GM23338 (cell line): ENCODE measurements at regions not wholly inside any gene's neighbourhood (a gene's known extent, or its start where the extent isn't known, plus 50 kb on each side); places are given as distances from the start of the nearest gene placed in this dataset.

ENCODE experiments used
- ATAC-seq: fragments of 200-7000 bp; cut with Tn5 transposase; 3 replicates; pipeline ENCODE4 v1.9.1; 2020
- DNase-seq: peaks from one replicate; pipeline ENCODE4 v3.0.0-alpha.2; 2015; ENCODE audit warnings: low spot score
- H2AFZ ChIP-seq: fragments of 200-600 bp; sonication (generic); 2 replicates; pipeline ENCODE4 v1.8.0; 2016; ENCODE audit warnings: antibody characterized with exemption, mild to moderate bottlenecking, moderate library complexity
- H3F3A ChIP-seq: fragments of 200-600 bp; sonication (generic); replicated peaks from 2 replicates; pipeline ENCODE4 v1.8.0; 2017; ENCODE audit warnings: antibody characterized with exemption, mixed run types, low read depth
- H3K27ac ChIP-seq: fragments of 200-600 bp; sonication (generic); 2 replicates; pipeline ENCODE4 v1.6.1; 2016; ENCODE audit warnings: low read depth
- H3K27me3 ChIP-seq: fragments of 200-600 bp; sonication (generic); 2 replicates; pipeline ENCODE4 v1.8.0; 2016; ENCODE audit warnings: mild to moderate bottlenecking, mixed run types, moderate library complexity; ENCODE audit not compliant: insufficient read depth
- H3K36me3 ChIP-seq: fragments of 200-600 bp; sonication (generic); 2 replicates; pipeline ENCODE4 v1.8.0; 2016; ENCODE audit warnings: mild to moderate bottlenecking; ENCODE audit not compliant: insufficient read depth
- H3K4me1 ChIP-seq: fragments of 200-600 bp; sonication (generic); 2 replicates; pipeline ENCODE4 v1.8.0; 2016; ENCODE audit warnings: mild to moderate bottlenecking, moderate library complexity; ENCODE audit not compliant: insufficient read depth
- H3K4me2 ChIP-seq: fragments of 200-600 bp; sonication (generic); 2 replicates; pipeline ENCODE4 v1.7.1; 2017; ENCODE audit warnings: mixed run types
- H3K4me3 ChIP-seq: fragments of 200-600 bp; sonication (generic); 2 replicates; pipeline ENCODE4 v1.6.1; 2016; ENCODE audit warnings: mixed run types
- H3K79me2 ChIP-seq: fragments of 200-600 bp; sonication (generic); replicated peaks from 2 replicates; pipeline ENCODE4 v1.8.0; 2017; ENCODE audit warnings: mild to moderate bottlenecking; ENCODE audit not compliant: insufficient read depth
- H3K9me2 ChIP-seq: fragments of 200-600 bp; sonication (generic); 2 replicates; pipeline ENCODE4 v1.8.0; 2017; ENCODE audit not compliant: insufficient read depth
- H4K20me1 ChIP-seq: fragments of 200-600 bp; sonication (generic); replicated peaks from 2 replicates; pipeline ENCODE4 v1.8.0; 2017; ENCODE audit warnings: mild to moderate bottlenecking; ENCODE audit not compliant: insufficient read depth
- H3K27ac Mint-ChIP-seq: 2 replicates; pipeline ENCODE4 v1.8.0; 2020; ENCODE audit warnings: inconsistent platforms, mild to moderate bottlenecking, moderate library complexity, mixed read lengths
- H3K27me3 Mint-ChIP-seq: 3 replicates; pipeline ENCODE4 v1.8.0; 2022; ENCODE audit warnings: low read depth, mild to moderate bottlenecking, moderate library complexity, mixed read lengths, inconsistent platforms; ENCODE audit not compliant: insufficient read depth, poor library complexity
- H3K36me3 Mint-ChIP-seq: 3 replicates; pipeline ENCODE4 v1.8.0; 2021; ENCODE audit warnings: low read depth, mild to moderate bottlenecking, inconsistent platforms, moderate library complexity, mixed read lengths
- H3K4me1 Mint-ChIP-seq: 3 replicates; pipeline ENCODE4 v1.8.0; 2020; ENCODE audit warnings: mild to moderate bottlenecking, inconsistent platforms, mixed read lengths
- H3K4me3 Mint-ChIP-seq: 3 replicates; pipeline ENCODE4 v1.8.0; 2021; ENCODE audit warnings: moderate library complexity, mild to moderate bottlenecking, inconsistent platforms, mixed read lengths
- H3K9me3 Mint-ChIP-seq: 3 replicates; pipeline ENCODE4 v1.8.0; 2020; ENCODE audit warnings: moderate library complexity, mild to moderate bottlenecking, inconsistent platforms, mixed read lengths
- CREB1 ChIP-seq: fragments of 250-450 bp; sonication (Bioruptor Pico); IDR thresholded peaks from 2 replicates; pipeline ENCODE4 v1.5.0; 2020; ENCODE audit warnings: low read depth, mild to moderate bottlenecking, moderate library complexity
- CTCF ChIP-seq, 2 experiments: fragments of 200-600 bp in 1 of 2; sonication (generic) in 1 of 2; conservative IDR thresholded peaks; 2 replicates each; pipeline versions ENCODE4 v1.5.1 to v1.6.1; 2016 to 2017; ENCODE audit warnings: antibody characterized with exemption in 2 of 2, low read depth in 2 of 2, mild to moderate bottlenecking in 2 of 2, moderate library complexity in 1 of 2
- ETS1 ChIP-seq: IDR thresholded peaks from 2 replicates; pipeline ENCODE4 v1.6.1; 2016; ENCODE audit warnings: antibody characterized with exemption
- EZH2 ChIP-seq: fragments of 200-600 bp; sonication (generic); IDR thresholded peaks from one replicate; pipeline ENCODE4 v1.8.0; 2017; ENCODE audit warnings: antibody characterized with exemption, mild to moderate bottlenecking, low read depth; ENCODE audit not compliant: unreplicated experiment
- EZH2phosphoT487 ChIP-seq: fragments of 200-600 bp; sonication (generic); IDR thresholded peaks from one replicate; pipeline ENCODE4 v1.8.1; 2018; ENCODE audit warnings: antibody characterized with exemption; ENCODE audit not compliant: unreplicated experiment
- JUNB ChIP-seq: IDR thresholded peaks from one replicate; pipeline ENCODE4 v1.6.1; 2016; ENCODE audit warnings: antibody characterized with exemption; ENCODE audit not compliant: unreplicated experiment
- NANOG ChIP-seq: IDR thresholded peaks from 2 replicates; pipeline ENCODE4 v1.6.1; 2016; ENCODE audit warnings: antibody characterized with exemption, borderline replicate concordance
- POLR2AphosphoS5 ChIP-seq: IDR thresholded peaks from 2 replicates; pipeline ENCODE4 v1.6.1; 2016; ENCODE audit warnings: antibody characterized with exemption, low read depth
- REST ChIP-seq: IDR thresholded peaks from one replicate; pipeline ENCODE4 v1.6.1; 2018; ENCODE audit warnings: antibody characterized with exemption; ENCODE audit not compliant: unreplicated experiment
- STAT1 ChIP-seq: IDR thresholded peaks from one replicate; pipeline ENCODE4 v1.6.1; 2016; ENCODE audit warnings: antibody characterized with exemption; ENCODE audit not compliant: unreplicated experiment
- ZNF114 ChIP-seq: fragments of 250-450 bp; sonication (Bioruptor Pico); IDR thresholded peaks from 2 replicates; pipeline ENCODE4 v1.5.0; 2020; ENCODE audit warnings: mild to moderate bottlenecking, moderate library complexity
- ZNF331 ChIP-seq: fragments of 250-450 bp; sonication (Bioruptor Pico); IDR thresholded peaks from 2 replicates; pipeline ENCODE4 v1.5.0; 2020; ENCODE audit warnings: low read depth, mild to moderate bottlenecking, moderate library complexity
- ZNF462 ChIP-seq: fragments of 250-450 bp; sonication (Bioruptor Pico); IDR thresholded peaks from 2 replicates; pipeline ENCODE4 v1.5.0; 2020; ENCODE audit warnings: mild to moderate bottlenecking, moderate library complexity

- Histone ChIP-seq H3K4me3 (no peak overlapping the region), H3K36me3 (no peaks in the 10 kb centered on the region), H4K20me1 (no peaks in the 10 kb centered on the region), H3K27me3 (no peaks in the 10 kb centered on the region), H3K9me2 (no peaks in the 10 kb centered on the region), H3K4me1 (peaks cover 14% of the 10 kb centered on the region), H3F3A (no peaks in the 10 kb centered on the region), H3K27ac (no peak overlapping the region), H3K4me2 (no peak overlapping the region), H3K79me2 (no peaks in the 10 kb centered on the region), H2AFZ (no peak overlapping the region)
- Mint-ChIP-seq H3K27me3 (peaks cover 22% of the 10 kb centered on the region), H3K9me3 (no peaks in the 10 kb centered on the region), H3K4me1 (peaks cover 43% of the 10 kb centered on the region), H3K4me3 (no peak overlapping the region), H3K27ac (no peak overlapping the region), H3K36me3 (no peaks in the 10 kb centered on the region; the same call in 2 of the 3 replicates)
- no peak for ATAC-seq
- no peak for DNase-seq
- TF ChIP-seq ZNF114 (CRISPR knock-in tag) (no peak), NANOG (no peak), STAT1 (no peak), POLR2AphosphoS5 (no peak), EZH2phosphoT487 (no peak), JUNB (no peak), ZNF462 (CRISPR knock-in tag) (no peak), EZH2 (no peak), ETS1 (no peak), ZNF331 (CRISPR knock-in tag) (no peak), CTCF (conservative IDR thresholded peaks at IDR 0.05; ENCODE audit: low read depth in 2 of 2) (no peak), CREB1 (CRISPR knock-in tag) (no peak), REST (no peak)
Observed at GRCh38 chr7:131618391-131618790, 62.0 kb upstream of the PODXL start.
